OCI-LY3 (cell line): ENCODE measurements at regions not wholly inside any gene's neighbourhood (a gene's known extent, or its start where the extent isn't known, plus 50 kb on each side); places are given as distances from the start of the nearest gene placed in this dataset.

Source experiments
- H2AFZ ChIP-seq: fragments of 200-600, 300-600 bp; shearing (Covaris generic); 2 replicates; pipeline ENCODE4 v1.6.0; 2014; ENCODE audit warnings: antibody characterized with exemption, low read depth, low read length
- H3K27ac ChIP-seq: fragments of 200-600, 300-600 bp; sonication (generic); 2 replicates; pipeline ENCODE4 v1.5.1; 2014; ENCODE audit warnings: mild to moderate bottlenecking, low read length, moderate library complexity, mixed read lengths
- H3K27me3 ChIP-seq: fragments of 200-600, 300-600 bp; sonication (generic); 2 replicates; pipeline ENCODE4 v1.6.1; 2014; ENCODE audit warnings: low read depth, low read length, mixed read lengths
- H3K36me3 ChIP-seq: fragments of 200-600, 300-600 bp; sonication (generic); replicated peaks from 2 replicates; pipeline ENCODE3; 2014; ENCODE audit warnings: low read depth, low read length, mixed read lengths
- H3K4me1 ChIP-seq: fragments of 300-600, 200-600 bp; sonication (generic); 2 replicates; pipeline ENCODE4 v1.6.1; 2014; ENCODE audit warnings: low read length, mixed read lengths
- H3K4me2 ChIP-seq: fragments of 200-600, 300-600 bp; sonication (generic); 2 replicates; pipeline ENCODE4 v1.6.1; 2014; ENCODE audit warnings: low read length, mixed read lengths
- H3K4me3 ChIP-seq: fragments of 300-600, 200-600 bp; sonication (generic); 2 replicates; pipeline ENCODE4 v1.5.1; 2014; ENCODE audit warnings: antibody characterized with exemption, mild to moderate bottlenecking, low read length, moderate library complexity
- H3K79me2 ChIP-seq: fragments of 300-600, 200-600 bp; shearing (Covaris generic); 2 replicates; pipeline ENCODE4 v1.6.1; 2014; ENCODE audit warnings: mild to moderate bottlenecking, low read length, mixed read lengths
- H3K9ac ChIP-seq: fragments of 300-600, 200-600 bp; shearing (Covaris generic); 2 replicates; pipeline ENCODE4 v1.6.0; 2014; ENCODE audit warnings: mild to moderate bottlenecking, low read length, moderate library complexity
- H3K9me3 ChIP-seq: fragments of 200-600, 300-600 bp; shearing (Covaris generic); 2 replicates; pipeline ENCODE4 v1.6.1; 2014; ENCODE audit warnings: low read length, mixed read lengths; ENCODE audit not compliant: insufficient read depth
- H4K20me1 ChIP-seq: fragments of 200-600, 300-600 bp; sonication (generic); 2 replicates; pipeline ENCODE4 v1.6.1; 2016; ENCODE audit warnings: low read length, mixed read lengths; ENCODE audit not compliant: insufficient read depth
- EZH2phosphoT487 ChIP-seq: fragments of 200-600 bp; shearing (Covaris generic); IDR thresholded peaks from 2 replicates; pipeline ENCODE4 v1.6.1; 2018; ENCODE audit warnings: antibody characterized with exemption, mixed run types, low read depth
- TF ChIP-seq, protein P1 (sequence below): fragments of 200-600, 300-600 bp; sonication (generic); IDR thresholded peaks from 2 replicates; pipeline ENCODE4 v1.5.1; 2014; ENCODE audit warnings: antibody characterized with exemption, low read length, low read depth

- Histone ChIP-seq H3K4me1 (peaks cover 11% of the 10 kb centered on the region), H3K79me2 (no peaks in the 10 kb centered on the region)
Measured at GRCh38 chr4:74669702-74670101, 124.6 kb downstream of the BTC start.

GRCh38 chr4:74670583-74670982 lies 123.7 kb downstream of the BTC start:
- no peak overlapping the region for H3K4me3 ChIP-seq
- H3K4me2 ChIP-seq, result no peak overlapping the region
- peaks cover 7% of the 10 kb centered on the region for H3K27me3 ChIP-seq
- no peak overlapping the region for H3K9ac ChIP-seq
- no peaks in the 10 kb centered on the region for H3K9me3 ChIP-seq
- no peak overlapping the region for H2AFZ ChIP-seq
- peaks cover 19% of the 10 kb centered on the region for H3K4me1 ChIP-seq
- no peaks in the 10 kb centered on the region for H3K36me3 ChIP-seq
- no peaks in the 10 kb centered on the region for H4K20me1 ChIP-seq
- no peaks in the 10 kb centered on the region for H3K79me2 ChIP-seq
- TF ChIP-seq, protein P1, sequence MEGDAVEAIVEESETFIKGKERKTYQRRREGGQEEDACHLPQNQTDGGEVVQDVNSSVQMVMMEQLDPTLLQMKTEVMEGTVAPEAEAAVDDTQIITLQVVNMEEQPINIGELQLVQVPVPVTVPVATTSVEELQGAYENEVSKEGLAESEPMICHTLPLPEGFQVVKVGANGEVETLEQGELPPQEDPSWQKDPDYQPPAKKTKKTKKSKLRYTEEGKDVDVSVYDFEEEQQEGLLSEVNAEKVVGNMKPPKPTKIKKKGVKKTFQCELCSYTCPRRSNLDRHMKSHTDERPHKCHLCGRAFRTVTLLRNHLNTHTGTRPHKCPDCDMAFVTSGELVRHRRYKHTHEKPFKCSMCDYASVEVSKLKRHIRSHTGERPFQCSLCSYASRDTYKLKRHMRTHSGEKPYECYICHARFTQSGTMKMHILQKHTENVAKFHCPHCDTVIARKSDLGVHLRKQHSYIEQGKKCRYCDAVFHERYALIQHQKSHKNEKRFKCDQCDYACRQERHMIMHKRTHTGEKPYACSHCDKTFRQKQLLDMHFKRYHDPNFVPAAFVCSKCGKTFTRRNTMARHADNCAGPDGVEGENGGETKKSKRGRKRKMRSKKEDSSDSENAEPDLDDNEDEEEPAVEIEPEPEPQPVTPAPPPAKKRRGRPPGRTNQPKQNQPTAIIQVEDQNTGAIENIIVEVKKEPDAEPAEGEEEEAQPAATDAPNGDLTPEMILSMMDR, result no peak
- TF ChIP-seq EZH2phosphoT487, result no peak
- no peak overlapping the region for H3K27ac ChIP-seq

More at GRCh38 chr4:74669702-74670101, 124.6 kb downstream of the BTC start:
- Histone ChIP-seq H2AFZ (no peak overlapping the region), H4K20me1 (no peaks in the 10 kb centered on the region), H3K4me3 (no peak overlapping the region), H3K9me3 (no peaks in the 10 kb centered on the region), H3K27ac (no peak overlapping the region), H3K36me3 (no peaks in the 10 kb centered on the region), H3K4me2 (no peak overlapping the region), H3K27me3 (peaks cover 7% of the 10 kb centered on the region), H3K9ac (no peak overlapping the region)
- TF ChIP-seq, protein P1, result no peak
- TF ChIP-seq EZH2phosphoT487, result no peak

- Histone ChIP-seq H3K27me3 (peaks cover 7% of the 10 kb centered on the region), H4K20me1 (no peaks in the 10 kb centered on the region), H3K9ac (no peak overlapping the region), H3K79me2 (no peaks in the 10 kb centered on the region), H2AFZ (no peak overlapping the region), H3K36me3 (no peaks in the 10 kb centered on the region), H3K9me3 (no peaks in the 10 kb centered on the region), H3K4me1 (peaks cover 24% of the 10 kb centered on the region), H3K4me2 (no peak overlapping the region), H3K27ac (no peak overlapping the region), H3K4me3 (no peak overlapping the region)
- no peak for TF ChIP-seq EZH2phosphoT487
- TF ChIP-seq, protein P1, result peak; percentile 85
Measured at GRCh38 chr4:74671080-74671698, 123.1 kb downstream of the BTC start.

GRCh38 chr4:74674750-74675149 lies 119.6 kb downstream of the BTC start:
- H3K36me3 ChIP-seq, result no peaks in the 10 kb centered on the region
- H3K9ac ChIP-seq, result no peak overlapping the region
- H3K79me2 ChIP-seq, result no peaks in the 10 kb centered on the region
- H2AFZ ChIP-seq, result no peak overlapping the region
- peaks cover 21% of the 10 kb centered on the region for H3K4me1 ChIP-seq
- no peak overlapping the region for H3K27ac ChIP-seq
- H3K9me3 ChIP-seq, result no peaks in the 10 kb centered on the region
- TF ChIP-seq, protein P1, result no peak
- no peak for TF ChIP-seq EZH2phosphoT487
- H3K4me3 ChIP-seq, result no peak overlapping the region
- no peak overlapping the region for H3K4me2 ChIP-seq
- peaks cover 7% of the 10 kb centered on the region; the same call in 1 of the 2 replicates for H3K27me3 ChIP-seq
- H4K20me1 ChIP-seq, result no peaks in the 10 kb centered on the region
